HL-60 (cell line): ENCODE measurements at regions not wholly inside any gene's neighbourhood (a gene's known extent, or its start where the extent isn't known, plus 50 kb on each side); places are given as distances from the start of the nearest gene placed in this dataset.

Experiments used
- DNase-seq, 2 experiments: peaks; one replicate each; pipeline ENCODE4 v3.0.0-alpha.2; 2010 to 2020; ENCODE audit warnings: low read depth in 1 of 2, low spot score in 1 of 2
- H3K27ac ChIP-seq: fragments of 250-450 bp; sonication (Bioruptor Pico); replicated peaks from 2 replicates; pipeline ENCODE4 v1.5.1; 2020; ENCODE audit warnings: mild to moderate bottlenecking, moderate library complexity
- H3K27me3 ChIP-seq: fragments of 250-450 bp; sonication (Bioruptor Pico); 2 replicates; pipeline ENCODE4 v1.5.1; 2021; ENCODE audit warnings: mild to moderate bottlenecking, moderate library complexity; ENCODE audit not compliant: insufficient read depth, poor library complexity, severe bottlenecking
- H3K4me3 ChIP-seq: replicated peaks from 2 replicates; pipeline ENCODE4 v1.5.1; 2011; ENCODE audit warnings: mild to moderate bottlenecking, control low read depth, low read length; ENCODE audit not compliant: insufficient read depth
- CTCF ChIP-seq: IDR thresholded peaks from one replicate; pipeline ENCODE4 v1.5.1; 2011; ENCODE audit warnings: low read length, control low read depth, inconsistent platforms; ENCODE audit not compliant: insufficient read depth
- GABPA ChIP-seq: IDR thresholded peaks from 2 replicates; pipeline ENCODE4 v1.6.1; 2012; ENCODE audit warnings: low read depth
- POLR2AphosphoS5 ChIP-seq: IDR thresholded peaks from 2 replicates; pipeline ENCODE4 v1.6.1; 2012; ENCODE audit warnings: low read depth
- REST ChIP-seq: IDR thresholded peaks from 2 replicates; pipeline ENCODE4 v1.6.1; 2012; ENCODE audit warnings: low read depth; ENCODE audit not compliant: insufficient replicate concordance
- SPI1 ChIP-seq: IDR thresholded peaks from 2 replicates; pipeline ENCODE4 v1.6.1; 2012; ENCODE audit warnings: low read depth, mild to moderate bottlenecking, borderline replicate concordance

GRCh38 chr11:109798521-109798920 is 294.7 kb upstream of the ZC3H12C start:
- H3K4me3 ChIP-seq, result no peak overlapping the region
- H3K27ac ChIP-seq, result no peak overlapping the region
- TF ChIP-seq POLR2AphosphoS5 (no peak), REST (no peak), SPI1 (no peak), GABPA (no peak), CTCF (no peak)
- DNase-seq, result no peak
- H3K27me3 ChIP-seq, result no peaks in the 10 kb centered on the region

GRCh38 chr11:109799604-109800003 is 293.6 kb upstream of the ZC3H12C start:
- no peak for DNase-seq
- no peak overlapping the region for H3K4me3 ChIP-seq
- H3K27ac ChIP-seq, result no peak overlapping the region
- TF ChIP-seq GABPA (no peak), REST (no peak), SPI1 (no peak), POLR2AphosphoS5 (no peak), CTCF (no peak)
- no peaks in the 10 kb centered on the region for H3K27me3 ChIP-seq

- Histone ChIP-seq H3K27me3 (no peaks in the 10 kb centered on the region), H3K27ac (no peak overlapping the region), H3K4me3 (no peak overlapping the region)
- DNase-seq, result no peak
- no peak for TF ChIP-seq REST
- no peak for TF ChIP-seq POLR2AphosphoS5
- no peak for TF ChIP-seq GABPA
- TF ChIP-seq SPI1, result no peak
- no peak for TF ChIP-seq CTCF
Observed at GRCh38 chr11:109804911-109805310, 288.3 kb upstream of the ZC3H12C start.
